NCI-H187 treated with DMSO at 0.1 percent for 48 hours (cell line): ENCODE measurements at regions not wholly inside any gene's neighbourhood (a gene's known extent, or its start where the extent isn't known, plus 50 kb on each side); places are given as distances from the start of the nearest gene placed in this dataset.
"Not testable (repeated sequence)": the region's sequence is repeated elsewhere in the genome, so short reads cannot be mapped to it uniquely, and the experiment has no call there.

Experiments used
- DNase-seq: peaks from one replicate; lab custom pipeline; 2025; lab: John Stamatoyannopoulos, UW

DNA sequence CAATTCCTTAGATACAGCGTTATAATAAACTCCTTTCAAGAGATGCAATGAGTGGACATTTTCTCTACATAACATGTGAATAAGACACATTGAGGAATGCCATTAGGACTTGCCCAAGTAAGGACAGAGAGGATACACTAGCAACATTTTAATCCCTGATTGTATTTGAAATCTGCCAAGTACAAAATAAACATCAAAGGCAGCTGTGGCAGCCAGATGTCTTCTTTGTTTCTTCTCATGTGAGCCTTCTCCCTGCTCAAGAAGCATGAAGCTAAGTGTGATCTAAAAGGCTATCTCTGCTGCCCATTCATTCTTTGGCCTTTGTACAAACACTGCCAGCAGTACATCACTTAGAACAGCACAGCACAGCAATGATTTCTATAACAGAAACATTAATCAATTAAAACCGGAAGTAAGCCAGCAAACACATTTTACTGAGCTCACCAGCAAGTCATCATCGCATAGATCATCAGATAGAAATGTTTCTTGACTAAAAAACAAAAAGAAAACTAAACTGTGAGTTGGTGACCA is 364.0 kb downstream of the CNTN6 start:
- no peak for DNase-seq

DNA sequence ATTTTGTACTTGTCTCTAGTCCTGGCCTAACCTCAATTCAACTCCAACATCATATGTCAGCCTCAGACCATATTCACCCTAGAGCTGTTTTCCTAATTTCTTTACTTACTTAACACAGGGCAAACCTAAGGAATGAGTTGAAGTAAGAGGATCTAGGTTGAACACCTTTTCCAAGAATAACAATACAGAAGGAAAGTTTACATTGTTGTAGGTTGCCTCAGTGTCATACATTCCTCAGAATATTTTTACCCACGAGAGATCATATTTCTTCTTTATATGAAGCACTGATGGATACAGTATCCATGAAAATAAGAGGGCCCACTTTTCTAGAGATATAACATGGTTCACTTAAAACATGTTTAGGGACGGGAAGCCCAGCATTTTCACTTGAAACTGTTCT is 369.5 kb downstream of the CNTN6 start:
- DNase-seq = no peak

DNA sequence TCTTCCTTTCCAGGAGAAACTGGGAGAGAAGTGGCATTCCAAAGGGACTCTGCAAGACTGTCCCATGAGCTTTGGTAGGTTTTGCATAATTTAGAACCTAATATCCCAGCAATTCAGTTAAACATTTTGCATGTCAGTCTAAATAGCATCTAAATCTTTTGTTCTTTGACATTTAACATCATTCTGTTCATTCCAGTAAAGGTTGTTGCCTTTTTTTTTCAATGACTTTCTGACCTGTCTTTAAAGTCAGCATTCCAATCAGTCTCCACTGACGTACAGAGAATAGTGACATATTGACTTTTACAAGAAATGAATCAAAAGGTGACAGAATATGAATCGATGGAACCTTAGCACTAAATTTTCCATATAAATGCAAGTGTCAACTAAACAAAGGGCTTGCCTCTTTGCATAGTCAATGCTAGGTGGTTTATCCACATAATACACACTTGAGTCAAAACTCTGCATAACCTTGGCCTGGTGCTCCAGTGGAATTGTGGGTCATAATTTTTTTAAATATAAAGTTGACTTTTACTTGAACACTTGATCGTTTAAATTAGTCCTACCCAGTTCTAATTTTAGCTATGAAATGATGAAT is 370.1 kb downstream of the CNTN6 start:
- no peak for DNase-seq

DNA sequence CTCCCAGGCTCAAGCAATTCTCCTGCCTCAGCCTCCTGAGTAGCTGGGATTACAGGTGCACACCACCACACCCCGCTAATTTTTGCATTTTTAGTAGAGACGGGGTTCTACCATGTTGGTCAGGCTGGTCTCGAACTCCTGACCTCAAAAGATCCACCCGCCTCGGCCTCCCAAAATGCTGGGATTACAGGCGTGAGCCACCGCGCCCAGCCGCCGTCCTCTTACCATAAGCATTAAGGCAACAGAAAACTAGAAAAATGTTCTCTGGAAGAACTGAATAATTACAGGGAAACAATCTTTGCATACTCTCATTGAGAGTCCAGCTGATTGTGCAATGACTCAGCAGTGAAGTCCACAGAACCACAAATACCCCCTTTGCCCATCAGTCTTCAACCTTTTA is 372.3 kb downstream of the CNTN6 start:
- DNase-seq = not testable (repeated sequence)

DNA sequence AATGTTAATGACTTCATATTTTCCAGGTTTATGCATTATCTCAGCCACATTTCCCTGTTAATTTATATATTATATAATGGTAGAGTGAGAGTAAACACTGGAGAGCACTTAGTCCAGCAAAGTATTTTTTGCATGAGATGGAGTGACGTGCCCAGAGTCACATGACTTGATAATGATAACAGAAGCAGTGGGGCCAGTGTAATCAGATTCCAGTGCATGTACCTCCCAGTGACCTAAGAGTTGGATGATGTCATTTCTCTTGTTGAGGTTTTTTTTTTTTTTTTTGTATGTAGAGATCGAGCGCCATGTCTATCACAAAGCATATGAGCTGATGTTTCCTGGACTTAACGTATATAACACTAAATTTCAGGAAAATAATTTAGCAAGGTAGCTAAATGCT is 375.3 kb downstream of the CNTN6 start:
- DNase-seq = no peak

DNA sequence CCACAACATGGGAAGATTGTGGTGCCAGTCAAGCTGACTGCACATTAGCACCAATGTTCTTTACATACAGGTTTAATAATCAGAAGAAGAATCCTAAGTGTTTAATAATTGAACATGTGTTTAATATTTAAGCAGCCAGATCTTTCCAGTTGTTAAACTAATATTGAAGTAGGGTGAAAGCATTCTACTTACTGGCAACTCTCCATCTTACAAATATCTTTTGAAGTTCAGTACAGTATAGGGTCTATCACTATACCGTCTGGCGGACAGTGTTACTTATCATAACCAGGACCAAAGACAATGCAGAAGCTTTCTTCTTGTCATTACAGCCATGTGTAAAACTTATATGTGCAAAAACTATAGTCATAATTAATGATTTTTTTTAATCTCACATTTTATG is 376.4 kb downstream of the CNTN6 start:
- no peak for DNase-seq

DNA sequence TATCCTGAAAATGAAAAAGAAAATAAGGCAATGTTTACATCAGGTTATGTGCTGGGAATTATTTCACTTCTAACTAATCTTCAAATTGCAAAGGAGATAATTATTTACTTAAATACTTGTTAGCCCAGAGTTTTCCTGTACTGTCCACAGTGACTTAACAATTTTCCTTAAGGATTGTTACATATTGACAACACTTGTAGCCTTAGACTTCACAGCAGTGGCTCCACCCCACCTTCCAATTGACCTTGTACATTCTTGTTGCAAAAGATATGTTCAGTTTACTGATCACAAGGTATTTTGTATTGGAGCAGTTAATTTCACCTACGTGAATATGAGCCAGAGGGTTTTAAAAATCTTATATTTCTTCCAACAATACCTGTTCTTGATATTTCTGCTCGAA is 376.9 kb downstream of the CNTN6 start:
- DNase-seq = no peak

DNA sequence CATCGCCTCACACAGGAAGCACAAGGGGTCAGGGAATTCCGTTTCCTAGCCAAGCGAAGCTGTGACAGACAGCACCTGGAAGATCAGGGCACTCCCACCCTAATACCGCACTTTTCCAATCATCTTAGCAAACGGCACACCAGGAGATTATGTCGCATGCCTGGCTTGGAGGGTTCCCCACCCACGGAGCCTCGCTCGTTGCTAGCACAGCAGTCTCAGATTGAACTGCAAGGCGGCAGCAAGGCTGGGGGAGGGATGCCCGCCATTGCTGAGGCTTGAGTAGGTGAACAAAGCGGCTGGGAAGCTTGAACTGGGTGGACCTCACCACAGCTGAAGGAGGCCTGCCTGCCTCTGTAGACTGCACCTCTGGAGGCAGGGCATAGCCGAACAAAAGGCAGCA is 384.8 kb downstream of the CNTN6 start:
- DNase-seq = no peak

DNA sequence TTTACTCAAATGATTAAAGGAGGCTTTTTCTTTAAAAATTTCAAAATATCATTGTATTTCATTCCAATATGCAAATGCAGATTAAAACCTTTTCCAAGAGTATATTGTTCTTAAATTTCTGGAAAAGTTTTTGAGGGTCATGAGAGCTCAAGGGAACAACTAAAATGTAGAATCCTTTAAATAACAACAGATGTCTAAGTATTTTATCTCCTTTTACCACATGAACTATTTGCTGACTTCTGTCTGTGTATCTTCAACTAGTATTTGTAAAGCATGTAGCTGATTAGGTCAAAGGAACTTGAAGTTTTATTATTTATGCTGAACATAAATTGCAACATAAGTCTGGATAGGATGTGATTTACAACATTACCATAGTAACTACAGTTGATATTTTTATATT is 402.6 kb downstream of the CNTN6 start:
- no peak for DNase-seq

DNA sequence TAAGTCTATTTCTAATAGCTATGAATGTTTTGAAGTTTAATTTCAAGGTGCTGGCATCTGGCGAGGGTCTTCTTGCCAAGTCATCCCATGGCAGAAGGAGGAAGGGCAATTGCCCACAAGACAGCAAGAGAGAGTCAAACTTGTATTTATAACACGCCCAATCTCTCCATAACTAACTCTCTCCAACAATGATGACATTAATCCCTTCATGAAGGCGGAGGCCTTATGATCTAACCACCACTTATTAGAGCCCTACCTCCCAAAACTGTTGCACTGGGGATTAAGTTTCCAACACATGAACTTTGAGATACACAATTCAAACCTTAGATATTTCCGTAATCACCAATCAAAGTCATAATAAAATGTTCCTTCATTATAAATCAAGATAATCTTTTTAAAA is 406.9 kb downstream of the CNTN6 start:
- DNase-seq = no peak

DNA sequence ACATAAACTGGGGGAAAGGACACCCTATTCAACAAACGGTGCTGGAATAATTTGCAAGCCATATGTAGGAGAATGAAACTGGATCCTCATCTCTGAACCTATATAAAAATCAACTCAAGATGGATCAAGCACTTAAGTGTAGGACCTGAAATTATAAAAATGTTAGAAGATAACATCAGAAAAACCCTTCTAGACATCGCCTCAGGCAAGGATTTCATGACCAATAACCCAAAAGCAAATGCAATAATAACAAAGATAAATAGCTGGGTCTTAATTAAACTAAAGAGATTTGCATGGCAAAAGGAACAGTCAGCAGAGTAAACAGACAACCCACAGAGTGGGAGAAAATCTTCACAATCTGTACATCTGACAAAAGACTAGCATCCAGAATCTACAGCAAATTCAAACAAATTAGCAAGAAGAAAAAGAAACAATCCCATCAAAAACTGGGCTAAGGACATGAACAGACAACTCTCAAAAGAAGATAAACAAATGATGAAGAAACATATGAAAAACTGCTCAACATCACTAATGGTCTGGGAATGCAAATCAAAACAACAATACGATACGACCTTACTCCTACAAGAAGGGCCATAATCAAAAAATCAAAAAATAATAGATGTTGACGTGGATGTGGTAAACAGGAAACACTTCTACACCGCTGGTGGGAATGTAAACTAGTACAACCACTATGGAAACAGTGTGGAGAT is 408.7 kb downstream of the CNTN6 start:
- DNase-seq = no peak

DNA sequence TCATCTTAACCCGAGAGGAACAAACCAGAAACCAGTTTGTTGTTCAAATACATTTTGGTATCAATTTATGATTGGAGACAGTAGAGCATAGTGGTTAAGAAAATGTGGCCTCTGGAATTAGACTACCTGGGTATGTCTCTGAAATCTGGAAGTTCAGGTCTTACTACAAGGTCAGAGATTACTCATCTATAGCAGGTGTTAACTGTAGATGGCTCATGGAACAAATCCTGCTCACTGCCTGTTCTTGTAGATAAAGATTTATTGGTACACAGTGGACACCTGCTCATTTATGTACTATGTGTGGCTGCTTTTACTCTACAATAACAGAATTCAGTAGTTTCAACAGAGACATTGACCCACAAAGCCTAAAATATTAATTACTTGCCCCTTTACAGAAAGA is 413.3 kb downstream of the CNTN6 start:
- no peak for DNase-seq

DNA sequence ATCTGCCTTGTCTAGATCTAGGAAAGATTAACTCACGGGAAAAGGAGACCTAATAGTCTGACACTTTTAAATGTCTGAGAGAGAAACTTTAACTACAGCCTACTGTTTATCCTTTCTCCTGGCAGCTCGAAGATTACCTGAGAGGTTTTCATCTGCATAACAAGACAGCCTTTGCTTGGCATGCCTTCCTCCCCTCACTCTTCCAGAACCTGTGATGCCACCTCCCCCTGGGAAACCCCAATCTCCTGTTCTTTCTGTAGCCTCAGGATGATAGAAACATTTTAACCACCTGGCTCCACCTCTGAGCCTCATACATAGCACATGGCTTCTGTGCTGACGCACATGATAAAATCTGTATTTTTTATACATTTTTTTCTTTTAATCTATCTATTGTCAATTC is 420.8 kb downstream of the CNTN6 start:
- no peak for DNase-seq

DNA sequence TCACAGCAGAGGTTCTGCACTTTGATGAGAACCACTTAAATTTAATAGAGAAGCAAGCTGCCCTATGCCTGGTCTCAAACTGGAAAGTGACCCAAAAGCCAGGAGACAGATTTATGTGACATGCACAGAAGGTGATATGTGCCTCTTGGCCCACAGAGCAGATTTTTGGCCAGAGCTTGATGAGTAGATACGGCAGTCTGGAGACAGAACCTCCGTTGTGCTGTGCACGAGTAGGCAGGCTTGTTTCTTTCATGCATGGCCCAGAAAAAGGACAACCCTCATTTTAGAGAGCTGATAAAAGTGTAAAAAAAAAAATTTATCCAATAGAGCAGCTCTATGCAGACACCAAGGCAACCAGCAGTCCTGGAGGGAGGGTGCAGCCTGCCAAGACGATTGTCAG is 423.1 kb downstream of the CNTN6 start:
- no peak for DNase-seq

DNA sequence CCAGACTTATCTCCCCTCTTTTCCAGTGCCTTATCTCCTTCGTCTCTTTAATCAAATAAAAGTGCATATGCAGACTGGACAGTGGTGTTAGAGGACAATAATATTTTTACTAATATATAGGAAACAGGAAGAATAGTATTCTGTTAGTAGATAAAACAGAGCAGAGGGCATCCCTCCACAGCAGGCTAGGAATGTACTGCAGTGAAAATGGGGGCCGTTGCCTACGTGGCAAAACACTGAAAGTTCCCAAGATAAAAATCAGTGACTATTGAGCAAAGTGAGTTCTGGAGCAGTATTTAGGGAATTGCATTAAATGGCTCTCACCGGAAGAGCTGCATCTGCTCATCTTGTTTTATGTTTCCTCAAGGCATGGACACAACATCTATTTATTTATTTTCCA is 435.0 kb downstream of the CNTN6 start:
- DNase-seq = no peak

DNA sequence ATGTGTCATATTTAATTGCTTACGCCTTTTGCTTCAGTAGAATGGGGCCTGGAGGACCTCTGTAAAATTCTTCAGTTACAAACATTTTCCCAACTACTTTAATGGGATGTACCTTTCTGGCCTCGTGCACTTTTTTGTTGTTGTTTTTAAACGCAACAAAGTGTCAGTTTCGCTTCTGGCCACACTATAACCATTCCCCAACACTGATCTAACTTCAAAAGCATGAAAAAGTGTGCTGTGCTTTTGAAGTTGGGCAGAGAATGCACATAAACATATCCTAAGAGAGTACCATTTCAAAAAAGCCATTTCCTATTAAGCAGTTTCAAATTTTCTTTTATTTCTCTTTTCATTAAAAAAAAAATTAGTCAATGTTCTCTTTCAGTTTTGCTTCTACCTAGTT is 435.8 kb downstream of the CNTN6 start:
- DNase-seq = no peak

DNA sequence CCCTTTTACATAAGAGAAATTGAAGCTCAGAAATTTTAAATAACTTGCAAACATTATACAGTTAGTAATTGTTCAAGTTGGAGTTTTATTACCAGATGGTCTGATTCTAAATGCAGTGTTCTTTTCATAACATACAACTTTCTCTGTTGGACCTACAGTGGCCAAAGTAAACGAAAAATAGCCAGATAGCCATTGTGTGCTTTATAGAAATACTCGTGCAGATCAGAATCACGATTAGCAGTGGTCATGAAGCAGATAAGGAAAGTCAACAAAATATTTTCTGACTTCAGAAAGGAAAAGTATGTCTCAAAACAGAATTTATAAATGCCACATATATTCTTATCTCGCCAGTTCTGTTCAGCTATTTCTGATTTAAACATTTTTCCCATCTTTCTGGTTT is 436.9 kb downstream of the CNTN6 start:
- DNase-seq = no peak

DNA sequence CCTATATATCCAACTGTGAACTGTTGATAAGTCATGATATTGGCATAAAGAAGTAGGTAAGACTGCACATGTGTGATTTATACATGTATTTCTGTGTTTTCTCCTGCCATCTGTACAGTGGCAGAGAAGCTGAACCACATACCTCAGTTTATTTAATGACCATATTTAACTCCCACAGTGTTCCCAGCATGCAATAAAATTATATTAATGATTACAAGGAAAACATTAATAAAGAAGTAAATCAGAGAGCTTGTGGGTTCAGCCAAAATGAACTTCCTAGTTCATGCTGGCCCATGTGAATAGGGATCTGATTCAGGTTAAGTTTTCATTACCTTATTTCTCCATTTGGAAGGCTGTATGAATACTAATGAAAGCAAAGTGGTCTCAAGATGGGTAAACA is 439.2 kb downstream of the CNTN6 start:
- DNase-seq = no peak

DNA sequence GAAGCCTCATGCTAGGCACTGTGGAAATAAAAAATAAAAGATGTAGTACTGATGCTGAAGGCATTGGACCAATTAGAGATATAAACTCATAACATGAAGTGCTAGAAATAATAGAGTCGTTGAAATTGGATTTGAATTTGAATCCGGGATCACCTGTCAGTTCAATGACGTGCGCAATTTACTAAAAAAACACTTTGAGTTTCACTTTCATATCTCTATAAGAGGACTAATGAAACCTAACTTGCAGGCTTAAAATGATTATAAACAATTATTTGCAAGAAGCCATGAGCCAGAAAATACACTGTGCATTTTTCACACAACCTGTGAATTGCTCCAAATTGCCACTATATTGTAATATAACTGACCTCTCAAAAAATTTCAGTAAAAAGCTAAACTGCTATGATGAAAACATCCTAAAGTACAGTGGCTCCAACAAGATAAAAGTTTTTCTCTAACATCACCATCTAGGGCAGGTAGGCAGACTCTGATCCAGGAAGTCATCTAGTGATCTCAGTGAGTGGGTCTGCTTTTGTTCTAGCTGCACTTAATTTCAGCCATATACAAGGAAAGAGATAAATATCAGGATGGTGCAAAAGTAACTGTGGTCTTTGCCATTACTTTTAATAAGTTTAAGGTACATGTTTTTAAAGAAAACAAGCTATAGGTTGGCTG is 440.2 kb downstream of the CNTN6 start:
- no peak for DNase-seq

DNA sequence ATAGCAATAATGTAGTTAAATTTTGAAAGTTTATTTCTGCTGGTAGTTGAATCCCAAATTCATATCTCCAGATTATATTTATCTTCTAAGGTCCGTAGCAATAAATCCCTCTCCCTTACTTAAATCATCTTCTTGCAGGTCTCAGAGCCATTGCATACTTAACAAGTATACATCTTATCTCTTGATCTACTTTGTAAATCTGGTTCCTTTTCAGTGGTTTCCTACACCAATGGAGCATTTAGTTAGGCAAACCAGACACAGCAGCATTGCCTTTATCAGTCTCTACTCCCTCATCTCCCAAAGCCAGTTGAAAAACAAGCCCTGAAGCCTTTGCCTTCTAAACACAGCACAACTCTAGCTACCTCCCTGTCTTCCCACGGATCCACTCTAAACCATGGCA is 440.9 kb downstream of the CNTN6 start:
- no peak for DNase-seq

DNA sequence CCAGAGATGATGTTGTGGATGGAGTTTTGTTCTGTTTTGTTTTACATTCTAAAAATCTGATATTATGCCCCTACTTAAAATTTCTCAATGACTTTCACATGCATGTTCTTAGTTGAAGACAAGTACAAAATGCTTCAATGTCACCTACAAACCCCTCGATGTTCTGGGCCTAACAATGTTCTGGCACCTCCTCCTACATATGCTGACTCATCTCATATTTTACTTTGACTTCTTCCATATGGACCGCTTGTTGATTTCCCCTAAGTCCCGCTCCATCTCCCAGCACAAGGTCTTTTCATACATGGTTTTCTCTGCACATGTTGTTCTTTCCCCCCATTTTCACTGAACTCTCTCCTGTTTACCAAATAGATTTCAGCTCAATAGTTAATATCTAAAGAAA is 441.4 kb downstream of the CNTN6 start:
- no peak for DNase-seq

DNA sequence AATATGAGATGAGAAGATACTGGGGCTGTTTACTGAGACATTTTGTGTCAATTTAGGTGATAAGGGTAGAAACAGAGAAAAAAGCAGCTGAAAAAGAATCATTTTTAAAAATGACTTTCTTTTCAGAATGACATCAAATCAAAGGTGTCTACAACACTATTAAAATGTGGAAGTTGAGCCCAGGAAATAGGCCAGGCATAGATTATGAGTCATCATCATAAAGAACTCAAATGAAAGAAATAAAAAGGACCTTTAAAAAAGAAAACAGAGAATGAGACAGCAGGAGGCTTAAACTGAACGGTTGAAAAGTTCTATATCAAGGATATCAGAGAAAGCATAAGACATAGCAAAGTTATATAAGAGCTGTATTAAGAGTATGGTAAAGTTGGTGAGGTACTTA is 442.5 kb downstream of the CNTN6 start:
- no peak for DNase-seq

DNA sequence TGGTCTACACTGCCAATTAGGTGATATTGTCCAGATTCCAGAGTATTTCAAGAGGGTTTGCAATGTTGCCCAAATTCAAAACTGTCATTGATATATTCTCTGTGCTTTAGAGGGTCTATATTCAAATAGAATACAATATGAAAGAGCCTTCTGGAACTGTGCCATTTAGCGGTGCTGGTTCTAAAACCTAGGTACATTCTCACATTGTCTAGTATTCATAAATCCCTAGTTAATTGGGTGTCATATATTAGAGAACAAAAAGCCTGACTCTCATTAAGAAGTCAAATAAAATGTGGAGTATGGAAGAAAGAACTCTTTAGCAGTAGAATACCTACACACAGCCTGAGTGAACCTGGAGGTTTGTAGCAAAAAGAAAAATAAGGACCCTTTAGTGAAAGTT is 447.9 kb downstream of the CNTN6 start:
- no peak for DNase-seq

DNA sequence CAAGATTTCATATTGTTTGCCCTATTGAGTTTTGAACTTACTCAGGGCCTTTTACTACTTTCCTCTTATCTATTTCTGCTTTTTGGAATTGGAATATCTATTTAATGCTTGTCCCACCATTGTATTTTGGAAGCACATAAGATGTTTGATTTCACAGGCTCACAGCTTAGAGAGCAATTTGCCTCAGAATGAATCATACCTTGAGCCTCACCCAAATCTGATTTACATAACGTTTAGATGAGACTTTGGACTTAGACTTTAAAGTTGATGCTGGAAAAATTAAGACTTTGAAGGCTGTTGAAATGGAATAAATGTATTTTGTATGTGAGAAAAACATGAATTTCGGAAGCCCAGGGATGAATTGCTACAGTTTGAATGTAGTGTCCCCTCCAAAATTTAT is 458.9 kb downstream of the CNTN6 start:
- DNase-seq = no peak
